Gastroesophageal sphincter (tissue), 3 donors: ENCODE measurements at regions not wholly inside any gene's neighbourhood (a gene's known extent, or its start where the extent isn't known, plus 50 kb on each side); places are given as distances from the start of the nearest gene placed in this dataset.

Experiments used
- EP300 ChIP-seq: sonication (generic); formaldehyde crosslinking; IDR thresholded peaks from one replicate; pipeline ENCODE4 v1.6.1; 2017; ENCODE audit warnings: antibody characterized with exemption, mild to moderate bottlenecking
- POLR2A ChIP-seq, 2 donors: fragments of 450-650 bp; IDR thresholded peaks; one replicate each; pipeline ENCODE4 v1.6.1; 2017; ENCODE audit warnings: antibody characterized with exemption in 2 of 2, mild to moderate bottlenecking in 2 of 2, moderate library complexity in 1 of 2
- POLR2AphosphoS5 ChIP-seq: sonication (generic); formaldehyde crosslinking; IDR thresholded peaks from one replicate; pipeline ENCODE4 v1.6.1; 2017; ENCODE audit warnings: antibody characterized with exemption
- TF ChIP-seq, protein P1 (sequence below), 4 experiments: fragments of 200-600 bp in 2 of 4; fragments of 450-650 bp in 2 of 4; sonication (generic) in 1 of 4; IDR thresholded peaks; one replicate each; pipeline ENCODE4 v1.5.1; 2017 to 2019; ENCODE audit warnings: antibody characterized with exemption in 4 of 4, mild to moderate bottlenecking in 2 of 4, moderate library complexity in 2 of 4

DNA sequence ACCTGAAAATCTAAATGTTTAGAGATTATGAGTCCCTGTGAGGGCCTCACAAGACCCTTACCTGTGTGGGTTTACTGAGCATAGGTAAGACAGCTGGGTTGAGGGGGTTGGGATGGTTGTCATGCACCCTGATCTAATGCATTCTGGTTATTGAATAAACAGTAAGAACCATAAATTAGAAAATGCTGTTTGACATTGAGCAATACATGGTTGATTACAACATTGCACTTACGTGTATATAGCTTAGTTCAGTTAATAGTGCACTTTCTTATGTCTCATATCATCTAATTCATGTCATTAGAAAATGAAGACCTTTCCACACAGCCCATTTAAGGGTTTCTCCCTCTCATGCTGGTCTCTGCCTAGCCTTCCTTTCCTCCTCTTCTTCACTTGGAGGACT, 253.5 kb upstream of the ATP5MC3 start:
- TF ChIP-seq POLR2A (IDR thresholded peaks at IDR 0.05) = no peak
- TF ChIP-seq, protein P1, sequence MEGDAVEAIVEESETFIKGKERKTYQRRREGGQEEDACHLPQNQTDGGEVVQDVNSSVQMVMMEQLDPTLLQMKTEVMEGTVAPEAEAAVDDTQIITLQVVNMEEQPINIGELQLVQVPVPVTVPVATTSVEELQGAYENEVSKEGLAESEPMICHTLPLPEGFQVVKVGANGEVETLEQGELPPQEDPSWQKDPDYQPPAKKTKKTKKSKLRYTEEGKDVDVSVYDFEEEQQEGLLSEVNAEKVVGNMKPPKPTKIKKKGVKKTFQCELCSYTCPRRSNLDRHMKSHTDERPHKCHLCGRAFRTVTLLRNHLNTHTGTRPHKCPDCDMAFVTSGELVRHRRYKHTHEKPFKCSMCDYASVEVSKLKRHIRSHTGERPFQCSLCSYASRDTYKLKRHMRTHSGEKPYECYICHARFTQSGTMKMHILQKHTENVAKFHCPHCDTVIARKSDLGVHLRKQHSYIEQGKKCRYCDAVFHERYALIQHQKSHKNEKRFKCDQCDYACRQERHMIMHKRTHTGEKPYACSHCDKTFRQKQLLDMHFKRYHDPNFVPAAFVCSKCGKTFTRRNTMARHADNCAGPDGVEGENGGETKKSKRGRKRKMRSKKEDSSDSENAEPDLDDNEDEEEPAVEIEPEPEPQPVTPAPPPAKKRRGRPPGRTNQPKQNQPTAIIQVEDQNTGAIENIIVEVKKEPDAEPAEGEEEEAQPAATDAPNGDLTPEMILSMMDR (IDR thresholded peaks at IDR 0.05) = no peak
- no peak for TF ChIP-seq EP300
- no peak for TF ChIP-seq POLR2AphosphoS5
